ENCODE measurements at regions not wholly inside any gene's neighbourhood (a gene's known extent, or its start where the extent isn't known, plus 50 kb on each side); places are given as distances from the start of the nearest gene placed in this dataset.

DNA sequence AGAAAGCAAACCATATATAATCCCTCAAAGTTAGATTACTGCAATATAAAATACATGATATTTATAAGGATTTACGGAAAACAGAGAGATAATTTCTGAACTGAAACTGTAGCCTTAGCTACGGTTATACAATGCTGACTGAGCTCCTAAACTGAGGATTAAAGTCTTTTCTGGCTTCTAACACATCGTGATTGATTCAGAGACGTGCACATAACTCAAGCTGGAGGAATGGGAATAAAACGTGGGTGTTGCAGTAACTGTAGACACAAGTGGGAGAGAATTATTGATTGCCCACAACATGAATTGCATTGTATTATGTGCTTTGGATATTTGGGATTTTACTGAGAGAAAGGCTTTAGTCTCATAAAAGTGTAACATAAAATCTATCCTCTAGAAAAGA, 418.0 kb upstream of the OPRM1 start:
- no peak overlapping the region for H3K4me3 Mint-ChIP-seq (ENCODE audit: unreplicated experiment)
- H3K9me3 Mint-ChIP-seq (ENCODE audit: unreplicated experiment), result no peaks in the 10 kb centered on the region
- H3K4me1 Mint-ChIP-seq (ENCODE audit: low read depth, unreplicated experiment), result peaks cover 3% of the 10 kb centered on the region
- H3K36me3 Mint-ChIP-seq (ENCODE audit: unreplicated experiment), result no peaks in the 10 kb centered on the region
- TF ChIP-seq, protein P1, sequence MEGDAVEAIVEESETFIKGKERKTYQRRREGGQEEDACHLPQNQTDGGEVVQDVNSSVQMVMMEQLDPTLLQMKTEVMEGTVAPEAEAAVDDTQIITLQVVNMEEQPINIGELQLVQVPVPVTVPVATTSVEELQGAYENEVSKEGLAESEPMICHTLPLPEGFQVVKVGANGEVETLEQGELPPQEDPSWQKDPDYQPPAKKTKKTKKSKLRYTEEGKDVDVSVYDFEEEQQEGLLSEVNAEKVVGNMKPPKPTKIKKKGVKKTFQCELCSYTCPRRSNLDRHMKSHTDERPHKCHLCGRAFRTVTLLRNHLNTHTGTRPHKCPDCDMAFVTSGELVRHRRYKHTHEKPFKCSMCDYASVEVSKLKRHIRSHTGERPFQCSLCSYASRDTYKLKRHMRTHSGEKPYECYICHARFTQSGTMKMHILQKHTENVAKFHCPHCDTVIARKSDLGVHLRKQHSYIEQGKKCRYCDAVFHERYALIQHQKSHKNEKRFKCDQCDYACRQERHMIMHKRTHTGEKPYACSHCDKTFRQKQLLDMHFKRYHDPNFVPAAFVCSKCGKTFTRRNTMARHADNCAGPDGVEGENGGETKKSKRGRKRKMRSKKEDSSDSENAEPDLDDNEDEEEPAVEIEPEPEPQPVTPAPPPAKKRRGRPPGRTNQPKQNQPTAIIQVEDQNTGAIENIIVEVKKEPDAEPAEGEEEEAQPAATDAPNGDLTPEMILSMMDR (IDR thresholded peaks at IDR 0.05; ENCODE audit: partially characterized antibody, unreplicated experiment), result no peak
- DNase-seq, result no peak
- H3K27ac Mint-ChIP-seq (ENCODE audit: unreplicated experiment), result no peak overlapping the region
- H3K27me3 Mint-ChIP-seq (ENCODE audit: unreplicated experiment), result no peaks in the 10 kb centered on the region

DNA sequence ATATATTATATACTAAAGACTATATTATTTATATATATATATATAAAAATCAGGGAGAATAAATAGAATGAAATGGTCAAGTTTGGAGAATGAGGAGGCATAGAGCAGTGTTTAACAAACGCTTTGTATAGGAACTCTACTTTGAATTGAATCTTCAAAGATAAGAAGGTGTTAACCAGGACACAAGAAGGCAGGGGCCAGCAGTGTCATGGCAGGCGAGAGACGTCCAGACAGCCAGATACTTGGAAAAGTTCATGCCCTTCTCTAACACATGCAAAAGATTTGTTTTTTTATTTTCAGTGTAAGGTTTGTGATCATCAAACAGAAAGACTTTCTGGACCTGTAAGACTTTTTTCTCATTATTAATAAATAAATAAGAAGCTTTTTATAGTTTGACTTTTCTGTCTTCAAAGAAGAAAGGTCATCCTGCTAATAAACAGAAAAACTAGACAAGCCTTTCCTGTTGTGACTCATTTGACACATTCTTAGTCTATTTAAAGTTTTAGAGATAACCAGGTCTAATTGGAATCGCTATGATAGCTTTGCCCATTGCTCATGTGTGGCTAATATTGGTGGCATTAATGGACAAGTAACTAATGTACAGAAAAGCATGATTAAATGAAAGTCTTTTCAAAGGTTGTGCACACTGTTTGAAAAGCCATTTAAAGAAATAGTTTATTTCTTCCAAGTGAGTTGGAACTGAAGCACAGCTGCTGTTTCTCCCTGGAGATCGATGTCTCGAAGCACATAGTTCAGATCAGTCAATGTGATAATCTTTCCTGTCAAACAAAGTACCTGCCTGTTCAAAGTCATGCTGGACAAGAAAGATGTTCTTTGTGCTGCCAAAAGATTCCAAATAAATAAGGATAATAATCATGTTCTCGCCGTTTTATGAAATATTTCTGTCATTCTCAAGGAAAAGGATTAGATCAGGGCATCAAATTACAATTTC, 420.4 kb upstream of the OPRM1 start:
- Mint-ChIP-seq H3K36me3 (ENCODE audit: unreplicated experiment) (no peaks in the 10 kb centered on the region), H3K4me1 (ENCODE audit: low read depth, unreplicated experiment) (peaks cover 3% of the 10 kb centered on the region), H3K27ac (ENCODE audit: unreplicated experiment) (no peak overlapping the region), H3K27me3 (ENCODE audit: unreplicated experiment) (no peaks in the 10 kb centered on the region), H3K4me3 (ENCODE audit: unreplicated experiment) (no peak overlapping the region), H3K9me3 (ENCODE audit: unreplicated experiment) (no peaks in the 10 kb centered on the region)
- TF ChIP-seq, protein P1 (IDR thresholded peaks at IDR 0.05; ENCODE audit: partially characterized antibody, unreplicated experiment), result no peak
- no peak for DNase-seq

DNA sequence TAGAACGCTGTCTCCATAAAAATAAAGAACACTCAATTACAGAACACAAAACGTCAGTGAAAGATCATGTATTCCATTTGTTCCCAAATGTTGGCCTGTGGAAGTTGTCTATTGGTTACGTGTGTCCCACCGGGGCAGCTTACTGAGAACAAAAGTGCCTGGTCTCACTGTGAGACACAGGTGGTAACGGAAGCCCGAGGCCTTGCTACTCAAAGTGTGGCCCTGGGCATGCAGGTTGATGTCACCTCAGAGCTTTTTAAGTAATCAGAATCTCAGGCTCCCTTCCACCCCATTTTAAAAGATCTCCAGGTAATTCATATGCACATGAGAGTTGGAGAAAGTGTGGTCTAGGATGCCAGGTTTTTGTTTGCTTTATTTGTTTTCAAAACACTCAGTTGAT, 422.5 kb upstream of the OPRM1 start:
- Mint-ChIP-seq H3K36me3 (ENCODE audit: unreplicated experiment) (no peaks in the 10 kb centered on the region), H3K9me3 (ENCODE audit: unreplicated experiment) (no peaks in the 10 kb centered on the region), H3K4me3 (ENCODE audit: unreplicated experiment) (no peak overlapping the region), H3K27me3 (ENCODE audit: unreplicated experiment) (no peaks in the 10 kb centered on the region), H3K4me1 (ENCODE audit: low read depth, unreplicated experiment) (peaks cover 3% of the 10 kb centered on the region), H3K27ac (ENCODE audit: unreplicated experiment) (no peak overlapping the region)
- TF ChIP-seq, protein P1 (IDR thresholded peaks at IDR 0.05; ENCODE audit: partially characterized antibody, unreplicated experiment), result no peak
- no peak for DNase-seq

DNA sequence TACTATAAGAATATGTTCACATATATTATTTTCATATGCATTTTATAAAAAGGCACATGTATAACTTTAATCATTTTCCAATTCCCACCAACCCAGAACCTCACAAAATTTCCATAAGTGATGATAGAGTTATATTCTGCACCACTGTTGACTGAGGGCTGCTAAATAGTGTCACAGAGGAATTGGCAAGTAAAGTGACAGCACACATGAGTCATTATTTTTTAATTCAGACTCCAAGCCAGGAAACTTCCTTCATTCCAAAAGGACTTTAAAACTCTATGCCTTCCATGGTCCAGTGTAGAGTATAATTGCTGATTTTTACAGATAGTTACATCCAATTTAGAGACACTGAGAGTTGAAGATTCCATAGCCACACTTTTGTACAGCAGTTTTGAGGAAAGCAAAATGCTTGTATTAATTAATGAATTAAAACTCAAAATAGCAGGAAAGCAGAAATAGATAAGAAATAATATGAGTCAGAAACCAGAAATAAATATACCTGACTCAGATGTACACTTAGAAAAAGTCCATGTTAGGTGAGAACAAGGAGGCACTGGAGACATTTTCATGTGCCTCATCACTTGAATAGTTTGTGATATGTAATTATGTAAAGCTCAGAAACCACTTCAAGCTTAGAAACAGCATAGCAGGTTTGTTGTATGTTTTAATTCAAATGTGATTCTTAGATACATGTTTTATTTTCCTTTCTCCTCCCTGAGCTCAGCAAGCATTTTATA, 425.2 kb upstream of the OPRM1 start:
- TF ChIP-seq, protein P1 (IDR thresholded peaks at IDR 0.05; ENCODE audit: partially characterized antibody, unreplicated experiment), result no peak
- H3K4me1 Mint-ChIP-seq (ENCODE audit: low read depth, unreplicated experiment), result no peaks in the 10 kb centered on the region
- no peak overlapping the region for H3K27ac Mint-ChIP-seq (ENCODE audit: unreplicated experiment)
- no peaks in the 10 kb centered on the region for H3K9me3 Mint-ChIP-seq (ENCODE audit: unreplicated experiment)
- no peak for DNase-seq
- no peaks in the 10 kb centered on the region for H3K27me3 Mint-ChIP-seq (ENCODE audit: unreplicated experiment)
- H3K36me3 Mint-ChIP-seq (ENCODE audit: unreplicated experiment), result no peaks in the 10 kb centered on the region
- H3K4me3 Mint-ChIP-seq (ENCODE audit: unreplicated experiment), result no peak overlapping the region

DNA sequence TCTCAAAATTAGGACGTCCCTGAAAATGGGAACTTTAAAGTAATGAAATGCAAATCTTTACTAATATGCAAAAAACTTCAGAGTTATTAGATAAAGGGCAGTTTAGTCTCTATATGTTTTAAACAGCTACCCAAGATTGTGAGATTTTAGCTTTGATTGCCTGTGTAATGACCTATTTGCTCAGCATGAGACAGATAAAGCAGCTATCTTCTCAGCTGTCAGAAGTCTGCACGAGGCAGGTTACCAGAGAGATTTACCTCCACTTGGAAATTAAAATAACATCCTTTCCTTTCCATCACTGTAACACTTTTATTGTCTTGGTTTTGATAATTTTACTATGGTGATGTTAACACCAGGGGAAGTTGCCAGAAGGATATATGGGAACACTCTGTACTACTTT, 436.6 kb upstream of the OPRM1 start:
- Mint-ChIP-seq H3K27ac (ENCODE audit: unreplicated experiment) (no peak overlapping the region), H3K9me3 (ENCODE audit: unreplicated experiment) (peaks cover 2% of the 10 kb centered on the region), H3K36me3 (ENCODE audit: unreplicated experiment) (no peaks in the 10 kb centered on the region), H3K4me1 (ENCODE audit: low read depth, unreplicated experiment) (no peaks in the 10 kb centered on the region), H3K4me3 (ENCODE audit: unreplicated experiment) (no peak overlapping the region), H3K27me3 (ENCODE audit: unreplicated experiment) (no peaks in the 10 kb centered on the region)
- DNase-seq, result no peak
- TF ChIP-seq, protein P1 (IDR thresholded peaks at IDR 0.05; ENCODE audit: partially characterized antibody, unreplicated experiment), result no peak
